Neural cell (in vitro differentiated cells): ENCODE measurements at regions not wholly inside any gene's neighbourhood (a gene's known extent, or its start where the extent isn't known, plus 50 kb on each side); places are given as distances from the start of the nearest gene placed in this dataset.
A peak's percentile ranks its signal among the peaks of the same experiment; 100 is the strongest.

ENCODE experiments used
- H2AFZ ChIP-seq: fragments of 200-600, 300-800 bp; sonication (generic), shearing (Covaris generic); 2 replicates; pipeline ENCODE4 v1.6.0; 2014; ENCODE audit warnings: low read depth, mild to moderate bottlenecking, antibody characterized with exemption, low read length, moderate library complexity
- H3F3A ChIP-seq: fragments of 200-600 bp; shearing (Covaris generic); 2 replicates; pipeline ENCODE4 v1.6.1; 2016; ENCODE audit warnings: mild to moderate bottlenecking, moderate library complexity, mixed read lengths, antibody characterized with exemption, low read length; ENCODE audit not compliant: insufficient read depth, poor library complexity, severe bottlenecking
- H3K27ac ChIP-seq: fragments of 200-600, 300-800 bp; sonication (generic), shearing (Covaris generic); 2 replicates; pipeline ENCODE4 v1.5.1; 2014; ENCODE audit warnings: mild to moderate bottlenecking, low read length, moderate library complexity
- H3K27me3 ChIP-seq: fragments of 300-800, 200-600 bp; sonication (generic), shearing (Covaris generic); 2 replicates; pipeline ENCODE4 v1.6.0; 2014; ENCODE audit warnings: mild to moderate bottlenecking, low read depth, low read length, moderate library complexity; ENCODE audit not compliant: insufficient read depth
- H3K36me3 ChIP-seq: fragments of 300-800, 200-600 bp; sonication (generic), shearing (Covaris generic); 2 replicates; pipeline ENCODE4 v1.5.1; 2014; ENCODE audit warnings: mild to moderate bottlenecking, antibody characterized with exemption, low read length, moderate library complexity; ENCODE audit not compliant: insufficient read depth
- H3K4me2 ChIP-seq: fragments of 300-800, 200-600 bp; sonication (generic), shearing (Covaris generic); 2 replicates; pipeline ENCODE4 v1.6.0; 2014; ENCODE audit warnings: mild to moderate bottlenecking, low read length
- H3K4me3 ChIP-seq: fragments of 300-800, 200-600 bp; sonication (generic), shearing (Covaris generic); 2 replicates; pipeline ENCODE4 v1.5.1; 2014; ENCODE audit warnings: mild to moderate bottlenecking, low read length, moderate library complexity
- H3K79me2 ChIP-seq: fragments of 200-600 bp; shearing (Covaris generic); replicated peaks from 2 replicates; pipeline ENCODE4 v1.6.0; 2014; ENCODE audit warnings: mild to moderate bottlenecking, low read length, moderate library complexity; ENCODE audit not compliant: insufficient read depth
- H3K9ac ChIP-seq: fragments of 300-800, 200-600 bp; sonication (generic), shearing (Covaris generic); 2 replicates; pipeline ENCODE4 v1.6.1; 2016; ENCODE audit warnings: mild to moderate bottlenecking, low read length, mixed read lengths
- H3K9me2 ChIP-seq: fragments of 200-600 bp; shearing (Covaris generic); 2 replicates; pipeline ENCODE4 v1.6.1; 2016; ENCODE audit warnings: mild to moderate bottlenecking, low read length, mixed read lengths; ENCODE audit not compliant: insufficient read depth
- H3K9me3 ChIP-seq: fragments of 200-600, 300-800 bp; sonication (generic), shearing (Covaris generic); 2 replicates; pipeline ENCODE4 v1.6.1; 2016; ENCODE audit warnings: mild to moderate bottlenecking, mixed run types, low read length, moderate library complexity, mixed read lengths
- H4K20me1 ChIP-seq: fragments of 200-600 bp; shearing (Covaris generic); 2 replicates; pipeline ENCODE4 v1.6.1; 2016; ENCODE audit warnings: mild to moderate bottlenecking, mixed run types; ENCODE audit not compliant: insufficient read depth
- CTCF ChIP-seq: fragments of 450-650 bp; IDR thresholded peaks from 2 replicates; pipeline ENCODE4 v1.5.1; 2014; ENCODE audit warnings: antibody characterized with exemption, mild to moderate bottlenecking, moderate library complexity; ENCODE audit not compliant: poor library complexity, severe bottlenecking
- EP300 ChIP-seq: fragments of 450-650 bp; conservative IDR thresholded peaks from 2 replicates; pipeline ENCODE4 v1.6.1; 2014; ENCODE audit warnings: antibody characterized with exemption, mild to moderate bottlenecking, moderate library complexity; ENCODE audit not compliant: poor library complexity, severe bottlenecking
- EZH2 ChIP-seq: fragments of 200-600, 300-800 bp; shearing (Covaris generic), sonication (generic); IDR thresholded peaks from 2 replicates; pipeline ENCODE4 v1.6.1; 2014; ENCODE audit warnings: antibody characterized with exemption, low read length, borderline replicate concordance, mild to moderate bottlenecking; ENCODE audit not compliant: insufficient read depth, poor library complexity, severe bottlenecking
- MXI1 ChIP-seq: fragments of 450-650 bp; conservative IDR thresholded peaks from 2 replicates; pipeline ENCODE4 v1.6.1; 2014; ENCODE audit warnings: antibody characterized with exemption, mild to moderate bottlenecking; ENCODE audit not compliant: poor library complexity, severe bottlenecking
- POLR2AphosphoS5 ChIP-seq: IDR thresholded peaks from 2 replicates; pipeline ENCODE4 v1.6.1; 2012
- RAD21 ChIP-seq: fragments of 450-650 bp; conservative IDR thresholded peaks from 2 replicates; pipeline ENCODE4 v1.6.1; 2014; ENCODE audit warnings: antibody characterized with exemption, mild to moderate bottlenecking, moderate library complexity
- REST ChIP-seq: IDR thresholded peaks from 2 replicates; pipeline ENCODE4 v1.6.1; 2012; ENCODE audit warnings: borderline replicate concordance
- SMC3 ChIP-seq: fragments of 450-650 bp; conservative IDR thresholded peaks from 2 replicates; pipeline ENCODE4 v1.6.1; 2014; ENCODE audit warnings: antibody characterized with exemption, mild to moderate bottlenecking, moderate library complexity; ENCODE audit not compliant: poor library complexity
- TAF1 ChIP-seq: IDR thresholded peaks from 2 replicates; pipeline ENCODE4 v1.6.1; 2012; ENCODE audit warnings: low read depth

- Histone ChIP-seq H3K27me3 (no peaks in the 10 kb centered on the region), H3K4me3 (no peak overlapping the region), H3K4me2 (no peak overlapping the region), H3K9ac (no peak overlapping the region), H3K27ac (peak overlapping the region; percentile 67), H3K36me3 (no peaks in the 10 kb centered on the region), H4K20me1 (no peaks in the 10 kb centered on the region), H3K79me2 (no peaks in the 10 kb centered on the region), H3K9me2 (no peaks in the 10 kb centered on the region), H3K9me3 (no peaks in the 10 kb centered on the region), H3F3A (no peaks in the 10 kb centered on the region), H2AFZ (no peak overlapping the region)
- TF ChIP-seq EP300 (no peak), RAD21 (no peak), EZH2 (no peak), POLR2AphosphoS5 (no peak), TAF1 (no peak), CTCF (no peak), REST (no peak), MXI1 (no peak), SMC3 (no peak)
Observed at GRCh38 chr2:4965556-4966320, 726.4 kb upstream of the SOX11 start.

GRCh38 chr2:4967206-4967605 lies 725.0 kb upstream of the SOX11 start:
- H3K36me3 ChIP-seq = no peaks in the 10 kb centered on the region
- no peak overlapping the region for H3K27ac ChIP-seq
- no peak overlapping the region for H2AFZ ChIP-seq
- TF ChIP-seq EZH2 (no peak), SMC3 (no peak), REST (no peak), MXI1 (no peak), TAF1 (no peak), EP300 (no peak), POLR2AphosphoS5 (no peak), RAD21 (no peak), CTCF (no peak)
- no peaks in the 10 kb centered on the region for H3K79me2 ChIP-seq
- no peaks in the 10 kb centered on the region for H3K9me3 ChIP-seq
- no peaks in the 10 kb centered on the region for H4K20me1 ChIP-seq
- no peak overlapping the region for H3K4me3 ChIP-seq
- no peaks in the 10 kb centered on the region for H3K27me3 ChIP-seq
- no peak overlapping the region for H3K9ac ChIP-seq
- H3K9me2 ChIP-seq = no peaks in the 10 kb centered on the region
- H3K4me2 ChIP-seq = no peak overlapping the region
- H3F3A ChIP-seq = no peaks in the 10 kb centered on the region
